CD8-positive, alpha-beta memory T cell (primary cell): ENCODE measurements at regions not wholly inside any gene's neighbourhood (a gene's known extent, or its start where the extent isn't known, plus 50 kb on each side); places are given as distances from the start of the nearest gene placed in this dataset.

Experiments used
- CTCF ChIA-PET: fragments of 350-600 bp; sonication (Branson Sonifier 250); formaldehyde crosslinking; loops from one replicate; lab custom pipeline; 2021; ENCODE audit warnings: antibody characterized with exemption; lab: Charles Lee
- POLR2A ChIA-PET: fragments of 350-600 bp; sonication (Branson Sonifier 250); formaldehyde crosslinking; loops from one replicate; lab custom pipeline; 2021; ENCODE audit warnings: antibody characterized with exemption; lab: Charles Lee
- DNase-seq, 5 donors: peaks; one replicate each; pipeline versions ENCODE4 v3.0.0 to v3.0.0-alpha.2; 2020 to 2022; ENCODE audit warnings: mixed read lengths in 1 of 5
- H3K27ac ChIP-seq: one replicate; pipeline ENCODE4 v1.7.0; 2013; ENCODE audit warnings: low read depth, mild to moderate bottlenecking, low read length, moderate library complexity
- H3K27me3 ChIP-seq: 2 replicates; pipeline ENCODE4 v1.7.0; 2013; ENCODE audit warnings: low read length, mild to moderate bottlenecking; ENCODE audit not compliant: insufficient read depth, poor library complexity, severe bottlenecking
- H3K36me3 ChIP-seq: 2 replicates; pipeline ENCODE4 v1.7.0; 2013; ENCODE audit warnings: mild to moderate bottlenecking, low read length, moderate library complexity; ENCODE audit not compliant: insufficient read depth
- H3K4me1 ChIP-seq: 2 replicates; pipeline ENCODE4 v1.7.0; 2013; ENCODE audit warnings: mild to moderate bottlenecking, low read length, moderate library complexity; ENCODE audit not compliant: insufficient read depth
- H3K4me3 ChIP-seq: 2 replicates; pipeline ENCODE4 v1.7.0; 2013; ENCODE audit warnings: mild to moderate bottlenecking, low read length
- H3K9me3 ChIP-seq: 2 replicates; pipeline ENCODE4 v1.7.0; 2013; ENCODE audit warnings: mild to moderate bottlenecking, low read length
- H3K27ac Mint-ChIP-seq, 8 donors: one replicate each; pipeline ENCODE4 v1.8.0; 2020 to 2021; ENCODE audit warnings: mixed read lengths in 8 of 8, mild to moderate bottlenecking in 6 of 8, inconsistent platforms in 3 of 8, moderate library complexity in 3 of 8
- H3K27me3 Mint-ChIP-seq, 2 donors: one replicate each; pipeline ENCODE4 v1.8.0; 2020 to 2021; ENCODE audit warnings: mixed read lengths in 2 of 2, mild to moderate bottlenecking in 1 of 2, moderate library complexity in 1 of 2
- H3K36me3 Mint-ChIP-seq, 3 donors: one replicate each; pipeline ENCODE4 v1.8.0; 2020 to 2021; ENCODE audit warnings: mixed read lengths in 3 of 3, inconsistent platforms in 1 of 3, mild to moderate bottlenecking in 1 of 3
- H3K4me1 Mint-ChIP-seq, 3 donors: one replicate each; pipeline ENCODE4 v1.8.0; 2020 to 2021; ENCODE audit warnings: mixed read lengths in 3 of 3, inconsistent platforms in 1 of 3, mild to moderate bottlenecking in 1 of 3
- H3K4me3 Mint-ChIP-seq, 7 donors: one replicate each; pipeline ENCODE4 v1.8.0; 2020 to 2021; ENCODE audit warnings: mixed read lengths in 7 of 7, mild to moderate bottlenecking in 6 of 7, moderate library complexity in 4 of 7, inconsistent platforms in 2 of 7
- H3K9me3 Mint-ChIP-seq, 5 donors: one replicate each; pipeline ENCODE4 v1.8.0; 2020 to 2022; ENCODE audit warnings: mixed read lengths in 5 of 5, mild to moderate bottlenecking in 3 of 5, moderate library complexity in 2 of 5, inconsistent platforms in 1 of 5

GRCh38 chr12:69068448-69068847, 135.5 kb upstream of the CPM start:
- no peak for DNase-seq
- Mint-ChIP-seq H3K27ac (no peak overlapping the region), H3K4me1 (no peaks in the 10 kb centered on the region), H3K27me3 (peaks cover 2 to 11% of the 10 kb centered on the region in 2 donors), H3K36me3 (no peaks in the 10 kb centered on the region), H3K4me3 (no peak overlapping the region), H3K9me3 (no peaks in the 10 kb centered on the region)
- no peaks in the 10 kb centered on the region for H3K9me3 ChIP-seq
- no peak overlapping the region for H3K4me3 ChIP-seq
- no peaks in the 10 kb centered on the region for H3K4me1 ChIP-seq
- ChIA-PET POLR2A (no interaction called here), CTCF (interaction anchor here (2.0 kb wide), 1 partner anchor 10 kb away, joined by 5 read pairs; no protein-coding TSS in a partner anchor)
- H3K27me3 ChIP-seq: no peaks in the 10 kb centered on the region
- no peak overlapping the region for H3K27ac ChIP-seq
- no peaks in the 10 kb centered on the region for H3K36me3 ChIP-seq

GRCh38 chr12:69069479-69069878, 136.5 kb upstream of the CPM start:
- Histone ChIP-seq H3K4me3 (no peak overlapping the region), H3K27me3 (no peaks in the 10 kb centered on the region), H3K36me3 (no peaks in the 10 kb centered on the region), H3K9me3 (no peaks in the 10 kb centered on the region), H3K4me1 (no peaks in the 10 kb centered on the region), H3K27ac (no peak overlapping the region)
- ChIA-PET POLR2A (no interaction called here), CTCF (interaction anchor here (1.3 to 2.5 kb wide), 3 partner anchors 9 to 239 kb away, joined by 3 to 9 read pairs (median 5); no protein-coding TSS in a partner anchor)
- H3K9me3 Mint-ChIP-seq: no peaks in the 10 kb centered on the region
- no peak overlapping the region for H3K27ac Mint-ChIP-seq
- DNase-seq: no peak
- no peak overlapping the region for H3K4me3 Mint-ChIP-seq
- no peaks in the 10 kb centered on the region for H3K4me1 Mint-ChIP-seq
- peaks cover 2 to 20% of the 10 kb centered on the region in 2 donors for H3K27me3 Mint-ChIP-seq
- H3K36me3 Mint-ChIP-seq: no peaks in the 10 kb centered on the region

GRCh38 chr12:69070319-69071090, 137.5 kb upstream of the CPM start:
- Histone ChIP-seq H3K36me3 (no peaks in the 10 kb centered on the region), H3K4me1 (no peaks in the 10 kb centered on the region), H3K4me3 (no peak overlapping the region), H3K9me3 (no peaks in the 10 kb centered on the region), H3K27me3 (no peaks in the 10 kb centered on the region), H3K27ac (no peak overlapping the region)
- no peak overlapping the region for H3K4me3 Mint-ChIP-seq
- DNase-seq: peak; percentile 13 to 60 (median 21)
- no peaks in the 10 kb centered on the region for H3K36me3 Mint-ChIP-seq
- no peak overlapping the region for H3K27ac Mint-ChIP-seq
- POLR2A ChIA-PET: no interaction called here
- CTCF ChIA-PET: interaction anchor here (2.0 to 2.5 kb wide), 2 partner anchors 8 to 240 kb away, joined by 5 to 9 read pairs; no protein-coding TSS in a partner anchor
- no peaks in the 10 kb centered on the region for H3K4me1 Mint-ChIP-seq
- H3K27me3 Mint-ChIP-seq: peaks cover 2 to 31% of the 10 kb centered on the region in 2 donors
- no peaks in the 10 kb centered on the region for H3K9me3 Mint-ChIP-seq

- Mint-ChIP-seq H3K4me3 (no peak overlapping the region), H3K36me3 (no peaks in the 10 kb centered on the region), H3K4me1 (no peaks in the 10 kb centered on the region), H3K27me3 (peaks cover 3 to 34% of the 10 kb centered on the region in 2 donors), H3K27ac (no peak overlapping the region), H3K9me3 (no peaks in the 10 kb centered on the region)
- no peaks in the 10 kb centered on the region for H3K36me3 ChIP-seq
- H3K27ac ChIP-seq: no peak overlapping the region
- CTCF ChIA-PET: interaction anchor here (2.5 kb wide), 1 partner anchor 240 kb away, joined by 9 read pairs; no protein-coding TSS in a partner anchor
- no peaks in the 10 kb centered on the region for H3K9me3 ChIP-seq
- H3K27me3 ChIP-seq: no peaks in the 10 kb centered on the region
- POLR2A ChIA-PET: no interaction called here
- no peak for DNase-seq
- H3K4me3 ChIP-seq: no peak overlapping the region
- no peaks in the 10 kb centered on the region for H3K4me1 ChIP-seq
These were observed 138.1 kb upstream of the CPM start for GRCh38 chr12:69071091-69071370.

GRCh38 chr12:69073035-69073434, 140.1 kb upstream of the CPM start:
- Histone ChIP-seq H3K4me3 (no peak overlapping the region), H3K36me3 (no peaks in the 10 kb centered on the region), H3K27me3 (peaks cover 3% of the 10 kb centered on the region), H3K4me1 (no peaks in the 10 kb centered on the region), H3K9me3 (no peaks in the 10 kb centered on the region), H3K27ac (no peak overlapping the region)
- H3K4me1 Mint-ChIP-seq: no peaks in the 10 kb centered on the region
- no peak for DNase-seq
- ChIA-PET CTCF (no interaction called here), POLR2A (no interaction called here)
- no peak overlapping the region for H3K4me3 Mint-ChIP-seq
- H3K27ac Mint-ChIP-seq: no peak overlapping the region
- no peaks in the 10 kb centered on the region for H3K36me3 Mint-ChIP-seq
- peaks cover 7 to 49% of the 10 kb centered on the region in 2 donors for H3K27me3 Mint-ChIP-seq
- H3K9me3 Mint-ChIP-seq: no peaks in the 10 kb centered on the region

- no peaks in the 10 kb centered on the region for H3K4me1 ChIP-seq
- Mint-ChIP-seq H3K4me3 (no peak overlapping the region), H3K27me3 (peaks cover 6 to 53% of the 10 kb centered on the region in 2 donors), H3K36me3 (no peaks in the 10 kb centered on the region), H3K4me1 (no peaks in the 10 kb centered on the region), H3K27ac (no peak overlapping the region), H3K9me3 (no peaks in the 10 kb centered on the region)
- DNase-seq: no peak
- ChIA-PET CTCF (no interaction called here), POLR2A (no interaction called here)
- no peak overlapping the region for H3K27ac ChIP-seq
- no peaks in the 10 kb centered on the region for H3K9me3 ChIP-seq
- H3K27me3 ChIP-seq: peaks cover 3% of the 10 kb centered on the region
- no peak overlapping the region for H3K4me3 ChIP-seq
- no peaks in the 10 kb centered on the region for H3K36me3 ChIP-seq
These were observed 141.8 kb upstream of the CPM start for GRCh38 chr12:69074556-69075349.

GRCh38 chr12:69083689-69084088, 150.7 kb upstream of the CPM start:
- Mint-ChIP-seq H3K4me3 (no peak overlapping the region), H3K36me3 (no peaks in the 10 kb centered on the region), H3K4me1 (no peaks in the 10 kb centered on the region), H3K9me3 (peaks cover 0 to 2% (median 0%) of the 10 kb centered on the region in 5 donors), H3K27me3 (peaks cover 0 to 15% of the 10 kb centered on the region in 2 donors), H3K27ac (no peak overlapping the region)
- no peak overlapping the region for H3K27ac ChIP-seq
- no peak for DNase-seq
- ChIA-PET CTCF (no interaction called here), POLR2A (no interaction called here)
- H3K4me3 ChIP-seq: no peak overlapping the region
- H3K4me1 ChIP-seq: no peaks in the 10 kb centered on the region
- no peaks in the 10 kb centered on the region for H3K36me3 ChIP-seq
- H3K9me3 ChIP-seq: no peaks in the 10 kb centered on the region
- no peaks in the 10 kb centered on the region for H3K27me3 ChIP-seq

- ChIA-PET POLR2A (no interaction called here), CTCF (no interaction called here)
- Mint-ChIP-seq H3K36me3 (no peaks in the 10 kb centered on the region), H3K27me3 (peaks cover 0 to 24% of the 10 kb centered on the region in 2 donors), H3K4me1 (no peaks in the 10 kb centered on the region), H3K4me3 (no peak overlapping the region), H3K27ac (no peak overlapping the region), H3K9me3 (peaks cover 0 to 2% (median 0%) of the 10 kb centered on the region in 5 donors)
- Histone ChIP-seq H3K27ac (no peak overlapping the region), H3K9me3 (no peaks in the 10 kb centered on the region), H3K4me1 (no peaks in the 10 kb centered on the region), H3K36me3 (no peaks in the 10 kb centered on the region), H3K4me3 (no peak overlapping the region), H3K27me3 (no peaks in the 10 kb centered on the region)
- no peak for DNase-seq
These were observed 151.9 kb upstream of the CPM start for GRCh38 chr12:69084816-69085378.
